GM12874 (cell line): ENCODE measurements at regions not wholly inside any gene's neighbourhood (a gene's known extent, or its start where the extent isn't known, plus 50 kb on each side); places are given as distances from the start of the nearest gene placed in this dataset.

Source experiments
- CTCF ChIP-seq: IDR thresholded peaks from 2 replicates; pipeline ENCODE4 v1.5.1; 2011; ENCODE audit warnings: low read depth, mild to moderate bottlenecking, control low read depth, low read length, moderate library complexity; ENCODE audit not compliant: insufficient read depth

DNA sequence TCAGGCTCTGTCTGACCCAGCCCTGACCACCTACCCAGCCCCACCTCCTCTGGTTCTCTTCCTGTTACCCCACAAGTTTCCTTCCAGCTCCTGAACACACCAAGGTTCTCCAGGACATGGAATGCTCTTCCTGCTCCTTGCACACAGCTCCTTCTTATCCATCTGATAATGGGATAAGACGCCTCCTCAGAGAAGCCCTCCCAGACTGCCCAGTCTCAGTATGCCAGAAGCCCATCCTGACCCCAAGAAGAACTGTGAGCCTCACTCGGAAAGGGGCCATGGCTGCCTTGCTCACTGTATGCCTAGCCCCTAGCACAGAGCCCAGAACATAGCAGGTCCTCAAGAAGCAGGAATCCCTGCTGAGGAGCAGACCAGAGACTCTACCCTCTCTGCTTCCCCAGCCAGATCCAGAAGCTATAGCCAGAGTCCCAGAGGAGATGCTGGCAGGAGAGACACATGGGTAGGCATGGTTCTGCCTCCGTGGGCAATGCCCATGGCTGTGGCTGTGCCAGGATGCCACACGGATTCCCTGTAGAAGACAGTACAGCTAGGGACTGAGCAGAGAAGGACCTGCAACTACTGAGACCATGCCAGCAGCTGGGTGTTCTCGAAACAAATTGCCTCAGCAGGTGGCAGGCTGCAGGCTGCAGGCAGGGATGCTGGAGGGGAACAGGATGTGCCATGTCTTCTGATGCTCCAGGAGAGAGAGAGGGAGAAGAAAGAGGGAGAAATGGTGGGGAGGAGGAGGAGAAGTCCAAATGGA is 74.0 kb upstream of the LINGO1 start:
- TF ChIP-seq CTCF: no peak

DNA sequence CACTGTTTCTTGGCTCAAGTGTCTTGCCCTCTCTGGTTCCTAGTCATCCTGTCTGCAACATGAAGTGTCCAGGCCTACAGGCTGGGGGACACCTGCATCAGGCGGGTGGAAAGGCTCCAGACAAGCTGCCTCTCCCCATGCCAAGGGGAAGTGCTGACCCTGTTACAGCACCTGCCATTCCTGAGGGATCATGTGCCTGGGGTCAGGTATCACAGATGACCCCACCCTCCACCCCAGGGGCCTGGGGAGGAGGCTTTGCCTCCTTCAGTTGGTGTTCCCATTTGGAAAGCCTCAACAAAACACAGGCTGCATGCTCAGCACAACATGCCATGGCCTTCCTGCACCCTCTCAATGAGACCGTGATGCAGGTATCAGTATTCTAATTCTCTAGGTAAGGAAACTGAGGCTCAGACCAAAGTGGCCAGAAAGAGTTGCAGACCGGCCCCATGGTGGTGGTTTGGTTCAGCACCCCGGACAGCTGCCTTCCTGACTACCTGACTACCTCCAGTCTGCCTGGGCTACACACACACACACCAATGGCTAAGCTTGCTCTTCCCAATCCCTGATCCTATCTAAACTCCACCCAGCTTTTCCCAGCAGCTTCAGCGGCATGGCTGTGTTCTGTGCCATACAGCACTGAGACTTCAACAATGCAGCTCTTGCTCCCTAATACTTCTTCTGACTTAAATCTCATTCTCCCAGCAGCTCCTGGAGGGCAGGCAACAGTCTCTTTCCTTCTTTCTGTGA is 69.7 kb upstream of the LINGO1 start:
- no peak for TF ChIP-seq CTCF

DNA sequence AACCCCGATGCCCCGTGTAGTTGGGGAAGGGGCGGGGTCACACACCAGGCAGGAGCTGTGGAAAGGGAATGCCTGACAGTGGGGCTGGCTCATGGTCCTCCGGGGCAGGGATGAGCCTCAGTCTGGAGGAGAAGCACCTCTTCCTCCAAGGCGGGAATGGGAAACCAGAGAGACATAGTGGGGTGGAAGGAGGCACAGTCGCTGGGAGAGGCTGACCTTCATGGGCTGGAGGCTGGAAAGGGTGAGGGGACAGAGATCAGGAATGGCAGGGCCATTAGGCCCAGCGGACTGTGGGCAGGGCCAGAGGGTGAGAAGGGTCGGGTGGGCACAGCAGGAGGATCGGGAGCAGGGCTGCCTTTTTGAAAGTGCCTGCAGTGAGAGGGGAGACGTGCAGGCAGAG is 65.8 kb upstream of the LINGO1 start:
- TF ChIP-seq CTCF: no peak

DNA sequence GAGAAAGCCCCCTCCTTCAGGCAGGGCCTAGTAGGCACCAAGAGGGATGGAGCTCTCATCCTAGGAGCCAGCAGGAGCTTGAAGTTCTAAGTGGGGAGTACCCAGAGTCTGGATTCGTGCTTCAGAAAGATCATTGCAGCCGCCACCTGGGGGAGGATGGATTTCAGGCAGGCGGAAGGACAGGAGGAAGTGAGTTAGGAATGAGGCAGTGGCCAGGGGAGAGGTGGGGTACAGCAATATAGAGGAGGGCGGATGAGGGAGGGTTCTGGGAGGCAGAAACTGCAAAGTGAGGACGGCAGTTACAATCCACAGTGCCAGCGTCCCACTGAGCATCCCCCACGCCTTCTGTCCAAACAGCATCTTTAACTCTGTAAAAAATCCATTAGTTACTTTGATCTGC is 65.2 kb upstream of the LINGO1 start:
- no peak for TF ChIP-seq CTCF

- no peak for TF ChIP-seq CTCF
Observed at GRCh38 chr15:77696871-77697270, 64.2 kb upstream of the LINGO1 start.

GRCh38 chr15:77695961-77696582 is 63.4 kb upstream of the LINGO1 start:
- no peak for TF ChIP-seq CTCF

DNA sequence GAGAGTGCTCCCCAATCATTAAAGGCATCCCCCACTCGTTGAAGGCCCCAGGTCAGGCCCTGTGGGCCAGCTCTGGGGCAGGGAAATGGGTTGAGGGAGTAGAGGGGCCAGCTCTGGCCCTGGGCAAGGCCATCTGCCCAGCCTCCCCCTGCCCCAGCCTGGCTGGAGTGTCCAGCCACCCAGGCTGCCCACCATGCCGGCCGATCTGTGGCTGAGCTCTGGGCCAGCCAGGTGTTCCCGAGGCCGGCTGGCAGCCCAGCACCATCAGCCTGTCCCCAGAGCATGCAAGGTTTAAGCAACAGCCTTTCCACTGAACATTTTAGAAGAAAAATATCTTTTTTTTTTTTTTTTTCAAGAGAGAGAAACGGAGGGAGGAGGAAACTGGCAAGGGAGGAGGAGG is 62.8 kb upstream of the LINGO1 start:
- TF ChIP-seq CTCF: no peak
